ENCODE measurements at regions not wholly inside any gene's neighbourhood (a gene's known extent, or its start where the extent isn't known, plus 50 kb on each side); places are given as distances from the start of the nearest gene placed in this dataset.
"Not testable (repeated sequence)": the region's sequence is repeated elsewhere in the genome, so short reads cannot be mapped to it uniquely, and the experiment has no call there.

- WGBS, 4 donors = 46 to 51% (median 49%) methylated on average over 2 of the region's 2 CpGs
- no peaks in the 10 kb centered on the region for H3K4me1 ChIP-seq
- H3K36me3 ChIP-seq = no peaks in the 10 kb centered on the region
- TF ChIP-seq CTCF (IDR thresholded peaks at IDR 0.05) (no peak), POLR2A (IDR thresholded peaks at IDR 0.05) (no peak)
- H3K27ac ChIP-seq = no peak overlapping the region
- H3K27me3 ChIP-seq = no peaks in the 10 kb centered on the region
- DNase-seq = no peak
- no peak for ATAC-seq
- H3K4me3 ChIP-seq = no peak overlapping the region
- H3K9me3 ChIP-seq = peaks cover 0 to 8% (median 0%) of the 10 kb centered on the region in 12 donors
- intact Hi-C loops (cut with DNase I) = loop anchor here in 1 of 10 donors (10.0 kb wide), 1 partner anchor 52 kb away; no protein-coding TSS in a partner anchor
Observed at GRCh38 chr3:102936511-102937045, 501.8 kb downstream of the ZPLD1 start.

GRCh38 chr3:102941786-102942185, 507.0 kb downstream of the ZPLD1 start:
- WGBS, 4 donors = 72 to 77% (median 74%) methylated on average over 1 of the region's 1 CpG
- TF ChIP-seq POLR2A (IDR thresholded peaks at IDR 0.05) (no peak), CTCF (IDR thresholded peaks at IDR 0.05) (no peak)
- no peaks in the 10 kb centered on the region for H3K27me3 ChIP-seq
- no peak overlapping the region for H3K27ac ChIP-seq
- intact Hi-C loops (cut with DNase I) = no loop called here
- no peak for ATAC-seq
- no peak for DNase-seq
- no peak overlapping the region for H3K4me3 ChIP-seq
- H3K36me3 ChIP-seq = no peaks in the 10 kb centered on the region
- no peaks in the 10 kb centered on the region for H3K4me1 ChIP-seq
- no peaks in the 10 kb centered on the region for H3K9me3 ChIP-seq

DNA sequence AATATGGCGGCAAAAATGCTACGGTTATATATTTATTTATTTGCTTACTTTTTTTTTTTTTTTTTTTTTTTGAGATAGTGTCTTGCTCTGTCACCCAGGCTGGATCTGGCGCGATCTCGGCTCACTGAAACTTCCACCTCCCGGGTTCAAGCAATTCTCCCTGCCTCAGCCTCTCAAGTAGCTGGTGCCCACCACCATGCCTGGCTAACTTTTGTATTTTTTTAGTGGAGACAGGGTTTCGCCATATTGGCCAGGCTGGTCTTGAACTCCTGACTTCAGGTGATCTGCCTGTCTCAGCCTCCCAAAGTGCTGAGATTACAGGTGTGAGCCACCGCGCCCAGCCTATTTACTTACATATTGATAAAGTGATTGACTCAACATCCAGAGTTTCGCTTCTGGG, 511.6 kb downstream of the ZPLD1 start:
- ATAC-seq; H3K9me3 ChIP-seq; DNase-seq; H3K4me3 ChIP-seq; H3K36me3 ChIP-seq; H3K4me1 ChIP-seq; intact Hi-C loops (cut with DNase I); H3K27ac ChIP-seq; H3K27me3 ChIP-seq: not testable (repeated sequence)
- WGBS, 4 donors = 86 to 92% (median 92%) methylated on average over 10 of the region's 10 CpGs

DNA sequence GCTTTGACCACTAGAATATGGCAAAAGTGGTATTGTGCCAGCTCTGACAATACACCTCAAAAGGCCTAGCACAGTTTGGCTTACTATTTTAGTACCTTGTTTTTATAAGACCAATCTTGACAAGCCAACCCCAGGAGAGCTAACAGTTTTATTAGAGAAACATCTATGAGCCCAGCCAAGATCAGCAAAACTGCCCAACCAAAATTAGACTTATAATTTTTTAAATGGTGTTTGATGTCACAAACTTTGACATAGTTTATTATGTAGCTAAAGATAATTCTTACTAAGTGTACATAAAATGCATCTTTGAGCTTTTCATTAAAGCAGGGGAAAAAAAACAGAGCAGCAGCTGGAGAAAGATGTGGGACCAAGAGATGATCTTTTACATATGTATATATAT, 537.5 kb downstream of the ZPLD1 start:
- intact Hi-C loops (cut with DNase I) = no loop called here
- Histone ChIP-seq H3K27me3 (no peaks in the 10 kb centered on the region), H3K4me1 (no peaks in the 10 kb centered on the region), H3K9me3 (peaks cover 0 to 10% (median 0%) of the 10 kb centered on the region in 12 donors), H3K27ac (no peak overlapping the region), H3K36me3 (no peaks in the 10 kb centered on the region), H3K4me3 (no peak overlapping the region)
- ATAC-seq (no peak), DNase-seq (no peak)
- TF ChIP-seq CTCF (IDR thresholded peaks at IDR 0.05) = no peak
- TF ChIP-seq POLR2A (IDR thresholded peaks at IDR 0.05) = no peak

GRCh38 chr3:102974333-102974732, 539.5 kb downstream of the ZPLD1 start:
- H3K27me3 ChIP-seq = no peaks in the 10 kb centered on the region
- no peak for TF ChIP-seq POLR2A (IDR thresholded peaks at IDR 0.05)
- no peak for TF ChIP-seq CTCF (IDR thresholded peaks at IDR 0.05)
- H3K27ac ChIP-seq = no peak overlapping the region
- intact Hi-C loops (cut with DNase I) = no loop called here
- H3K9me3 ChIP-seq = peaks cover 0 to 7% (median 0%) of the 10 kb centered on the region in 12 donors
- no peak overlapping the region for H3K4me3 ChIP-seq
- 65 to 76% (median 71%) methylated on average over 2 of the region's 2 CpGs for WGBS, 4 donors
- DNase-seq (no peak), ATAC-seq (no peak)
- H3K4me1 ChIP-seq = peaks cover 0 to 4% (median 0%) of the 10 kb centered on the region in 12 donors
- H3K36me3 ChIP-seq = no peaks in the 10 kb centered on the region
